Caki2 (cell line): ENCODE measurements at regions not wholly inside any gene's neighbourhood (a gene's known extent, or its start where the extent isn't known, plus 50 kb on each side); places are given as distances from the start of the nearest gene placed in this dataset.
"Not testable (repeated sequence)": the region's sequence is repeated elsewhere in the genome, so short reads cannot be mapped to it uniquely, and the experiment has no call there.

Experiments used
- DNase-seq: peaks from one replicate; pipeline ENCODE4 v3.0.0-alpha.2; 2015; ENCODE audit warnings: low read depth
- in situ Hi-C: cut with HindIII; loops from 2 replicates; pipeline ENCODE4 v1.10.0; 2016; ENCODE audit warnings: low sequenced_read_pairs, low pct_unique_long_range_greater_than_20kb, mixed read lengths

DNA sequence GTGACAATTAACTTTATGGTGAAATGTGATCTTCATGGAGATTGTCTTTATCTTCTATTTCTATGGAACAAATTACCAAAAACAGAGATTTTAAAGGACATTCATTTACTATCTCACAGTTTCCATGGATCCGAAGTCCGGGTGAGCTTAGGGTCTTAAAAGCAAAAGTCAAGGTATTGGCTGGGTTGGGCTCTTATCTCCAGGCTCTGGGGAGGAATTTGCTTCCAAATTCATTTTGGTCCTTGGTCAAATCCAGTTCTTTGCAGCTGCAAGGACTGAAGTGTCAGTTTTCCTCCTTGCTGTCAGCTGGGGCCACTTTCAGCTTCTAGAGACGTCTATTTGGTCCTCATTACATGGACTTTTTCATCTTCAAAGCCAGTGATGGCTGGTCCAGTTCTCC lies 395.8 kb upstream of the MAF start:
- in situ Hi-C loops = no loop called here

DNA sequence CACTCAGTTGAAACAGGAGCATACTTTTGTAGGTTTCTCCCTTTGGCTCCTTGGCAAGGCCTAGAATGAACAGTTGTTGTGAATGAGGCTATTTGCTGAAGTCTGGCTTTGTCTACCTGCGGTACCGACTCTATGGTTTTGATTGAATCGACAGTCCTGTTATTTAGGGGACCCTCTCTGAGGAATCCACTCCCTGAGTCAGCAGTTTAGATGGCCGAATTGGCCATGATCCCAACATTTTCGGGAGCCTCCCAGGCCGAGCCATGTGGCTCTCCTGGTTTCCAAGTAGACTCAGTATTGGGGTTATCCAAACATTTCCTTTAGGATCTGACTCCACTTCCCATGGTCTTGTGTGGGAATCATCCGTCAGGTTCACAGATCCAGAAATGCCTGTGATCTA lies 394.8 kb upstream of the MAF start:
- DNase-seq = no peak
- in situ Hi-C loops = no loop called here

More for the DNA sequence above, 395.8 kb upstream of the MAF start:
- DNase-seq = no peak

DNA sequence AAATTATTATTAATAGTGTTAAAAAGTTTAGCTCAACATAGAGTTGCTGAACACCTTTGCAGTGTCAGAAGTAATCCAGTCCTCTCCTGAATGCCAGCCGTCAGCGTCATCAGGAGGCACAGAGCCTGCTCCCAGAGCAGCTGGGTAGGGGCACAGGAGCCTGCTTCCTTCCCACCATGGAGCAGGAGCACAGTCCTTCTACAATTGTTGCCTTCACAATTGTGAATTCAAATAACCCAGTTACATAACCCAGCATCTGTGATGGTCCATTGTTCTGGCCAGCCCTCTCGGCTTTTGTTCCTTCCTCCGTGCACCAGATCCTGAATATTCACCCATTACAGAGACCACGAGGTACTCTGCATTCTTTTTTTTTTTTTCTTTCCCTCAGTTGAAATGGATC lies 393.9 kb upstream of the MAF start:
- in situ Hi-C loops = no loop called here
- DNase-seq = no peak

DNA sequence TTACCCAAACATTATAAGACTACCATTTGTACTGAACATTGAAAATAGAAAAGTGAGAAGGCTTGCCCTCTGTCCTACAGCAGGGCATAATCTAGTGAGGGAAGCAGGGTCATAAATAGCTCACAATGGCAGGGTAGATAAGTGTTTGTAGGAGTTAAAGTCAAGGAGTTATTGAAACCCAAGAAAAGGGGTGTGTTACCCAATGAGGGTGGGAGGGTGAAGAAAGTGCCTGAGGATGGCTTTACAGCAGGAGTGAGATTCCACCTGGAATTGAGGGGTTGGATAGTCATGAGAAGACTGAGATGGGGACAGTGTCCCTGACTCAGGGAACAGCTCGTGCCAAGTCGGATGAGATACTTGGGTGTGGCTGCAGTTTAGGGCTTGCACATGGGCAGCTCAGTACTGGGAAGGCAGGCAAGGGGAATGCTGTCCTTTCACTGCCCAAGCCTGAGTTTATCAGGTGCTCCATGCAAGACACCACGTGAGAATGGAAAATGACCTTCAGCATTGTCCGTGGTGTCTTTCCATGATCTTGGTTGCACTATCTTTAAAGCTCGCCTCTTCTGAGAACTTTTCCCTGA lies 393.2 kb upstream of the MAF start:
- in situ Hi-C loops = no loop called here
- DNase-seq = no peak

- no peak for DNase-seq
- in situ Hi-C loops = no loop called here
Measured at GRCh38 chr16:79991969-79992368, 391.4 kb upstream of the MAF start.

DNA sequence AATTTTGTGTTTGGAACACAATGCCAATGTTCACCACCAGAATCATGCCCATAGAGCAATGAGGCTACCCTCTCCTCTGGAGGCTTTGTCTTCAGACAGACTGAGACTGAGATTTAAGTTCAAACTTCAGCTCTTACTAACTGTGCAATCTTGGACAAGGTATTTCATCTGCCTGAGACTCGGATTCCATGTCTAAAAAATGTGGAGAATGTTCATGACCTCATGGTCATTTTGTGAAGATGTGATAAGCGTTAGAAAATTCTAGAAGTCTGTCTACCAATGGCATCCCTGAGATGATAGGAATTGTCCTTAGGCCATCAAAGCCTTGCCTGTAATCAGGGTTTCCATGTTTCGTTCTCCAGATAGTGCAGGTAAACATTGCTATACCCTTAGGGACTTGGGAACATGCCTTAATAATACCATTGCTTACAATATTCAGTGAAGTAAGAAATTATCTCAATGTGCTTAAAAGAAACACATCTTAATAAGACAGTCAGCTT lies 388.2 kb upstream of the MAF start:
- DNase-seq = no peak
- in situ Hi-C loops = no loop called here

DNA sequence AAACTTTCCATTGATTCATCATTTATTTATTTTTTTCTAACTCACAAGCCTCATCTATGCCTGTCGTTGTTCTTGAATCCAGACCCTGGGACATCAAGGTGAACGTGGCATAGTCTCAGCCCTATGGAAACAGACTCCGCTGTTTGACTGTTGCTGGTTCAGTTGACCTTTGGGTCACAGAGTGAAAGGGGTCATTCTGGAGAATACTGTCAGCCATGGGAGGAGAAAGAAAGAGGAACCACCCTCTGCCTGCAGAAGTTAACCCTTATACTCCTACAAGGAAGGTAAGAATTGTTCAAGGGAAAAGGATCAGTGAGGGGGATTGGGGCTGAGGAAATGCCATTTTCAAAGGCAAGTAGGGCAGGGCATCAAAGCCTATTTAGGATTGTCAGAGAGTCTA lies 387.6 kb upstream of the MAF start:
- DNase-seq = no peak
- in situ Hi-C loops = no loop called here

- no peak for DNase-seq
- in situ Hi-C loops = no loop called here
Measured at GRCh38 chr16:79986352-79986751, 385.8 kb upstream of the MAF start.

GRCh38 chr16:79985606-79986005 lies 385.1 kb upstream of the MAF start:
- in situ Hi-C loops = no loop called here
- no peak for DNase-seq

GRCh38 chr16:79984149-79984548 lies 383.6 kb upstream of the MAF start:
- DNase-seq, in situ Hi-C loops: not testable (repeated sequence)

DNA sequence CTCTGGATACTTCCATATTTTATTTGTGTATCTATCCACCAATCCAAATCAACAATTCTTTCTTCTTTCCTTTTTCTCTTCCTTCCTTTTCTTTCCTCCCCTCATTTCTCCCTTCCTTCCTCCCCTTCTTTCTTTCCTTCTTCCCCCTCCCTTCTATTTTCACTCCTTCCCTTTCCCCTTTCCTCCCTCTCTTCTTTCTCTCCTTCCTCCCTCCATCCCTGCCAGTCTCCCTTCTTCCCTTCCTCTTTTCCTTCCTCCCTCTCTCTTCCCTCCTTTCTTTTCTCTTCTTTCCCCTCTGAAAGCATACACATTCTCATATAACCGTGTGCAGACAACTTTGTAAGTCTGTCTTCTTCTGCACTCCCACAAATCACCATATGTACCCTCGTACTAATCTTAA lies 382.3 kb upstream of the MAF start:
- DNase-seq = no peak
- in situ Hi-C loops = no loop called here

DNA sequence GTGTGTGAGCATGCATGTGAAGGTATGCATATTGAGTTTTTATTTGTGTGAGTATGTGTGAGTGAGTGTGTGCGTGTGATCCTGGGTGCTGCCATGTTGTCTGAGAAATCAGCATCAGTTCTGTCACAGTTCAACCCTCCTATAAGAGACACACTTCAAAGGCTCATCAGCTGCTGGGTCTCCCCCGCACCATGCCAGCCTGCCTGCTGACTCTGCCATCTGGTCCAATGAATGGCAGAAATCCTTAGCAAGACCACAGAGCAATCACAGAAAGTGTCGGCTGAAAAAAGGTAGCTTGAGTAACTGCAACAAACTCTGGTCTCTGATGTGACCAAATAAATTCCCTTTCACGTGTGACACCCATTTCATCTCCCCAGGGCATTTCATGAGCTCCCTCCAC lies 381.8 kb upstream of the MAF start:
- DNase-seq = no peak
- in situ Hi-C loops = no loop called here

GRCh38 chr16:79981814-79982213 lies 381.3 kb upstream of the MAF start:
- in situ Hi-C loops = no loop called here
- no peak for DNase-seq

- DNase-seq = peak; percentile 14
- in situ Hi-C loops = no loop called here
Measured at GRCh38 chr16:79980650-79981521, 380.3 kb upstream of the MAF start.

GRCh38 chr16:79977940-79978836 lies 377.7 kb upstream of the MAF start:
- peak; percentile 36 for DNase-seq
- in situ Hi-C loops = no loop called here

GRCh38 chr16:79973320-79973719 lies 372.8 kb upstream of the MAF start:
- in situ Hi-C loops = no loop called here

DNA sequence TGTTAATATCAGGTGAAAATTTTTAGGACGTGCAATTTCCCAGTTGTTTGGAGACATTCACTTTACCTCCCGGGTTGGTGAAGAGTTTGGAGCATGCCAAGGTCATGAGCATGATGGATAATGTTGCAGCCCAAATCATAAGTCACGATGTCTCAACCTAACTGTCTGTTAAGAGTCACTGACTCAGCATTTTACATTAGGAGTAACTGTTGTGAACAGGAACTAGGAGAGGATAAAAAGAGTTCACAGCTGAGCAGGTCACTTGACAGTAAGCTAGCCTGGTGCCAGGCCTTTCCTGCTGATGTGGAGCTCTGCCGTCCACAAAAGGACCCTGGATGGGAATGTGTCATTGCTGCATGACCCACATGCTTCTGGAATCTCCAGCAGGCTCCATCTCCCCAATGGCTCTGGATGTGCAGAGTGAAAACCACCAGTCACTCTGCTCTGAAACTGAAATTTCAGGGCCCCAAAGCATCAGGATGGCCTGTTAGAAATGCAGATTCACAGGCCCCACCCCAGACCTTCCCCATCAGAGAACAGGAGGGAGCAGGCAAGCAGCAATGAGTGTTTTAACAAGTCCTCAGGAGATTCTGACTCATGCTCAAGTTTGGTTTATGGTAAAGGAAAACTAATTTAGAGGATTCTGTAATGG lies 371.6 kb upstream of the MAF start:
- DNase-seq = peak; percentile 53
- in situ Hi-C loops = no loop called here

More at GRCh38 chr16:79973320-79973719, 372.8 kb upstream of the MAF start:
- no peak for DNase-seq

GRCh38 chr16:79971237-79971572 lies 370.7 kb upstream of the MAF start:
- DNase-seq = no peak
- in situ Hi-C loops = no loop called here
